HG02610 (cell line): ENCODE measurements at regions not wholly inside any gene's neighbourhood (a gene's known extent, or its start where the extent isn't known, plus 50 kb on each side); places are given as distances from the start of the nearest gene placed in this dataset.

Experiments
- ATAC-seq: cut with Tn5 transposase; IDR thresholded peaks from one replicate; pipeline ENCODE4 v1.9.1; 2021; ENCODE audit warnings: mild to moderate bottlenecking, moderate library complexity; ENCODE audit not compliant: unreplicated experiment

GRCh38 chr18:43481069-43481468 is 203.8 kb upstream of the SYT4 start:
- no peak for ATAC-seq

GRCh38 chr18:43482136-43482535 is 204.8 kb upstream of the SYT4 start:
- ATAC-seq = no peak

- ATAC-seq = no peak
Measured at GRCh38 chr18:43482600-43482999, 205.3 kb upstream of the SYT4 start.

GRCh38 chr18:43484710-43485109 is 207.4 kb upstream of the SYT4 start:
- ATAC-seq = no peak

GRCh38 chr18:43485545-43485963 is 208.3 kb upstream of the SYT4 start:
- no peak for ATAC-seq

GRCh38 chr18:43486462-43486861 is 209.2 kb upstream of the SYT4 start:
- no peak for ATAC-seq

GRCh38 chr18:43501099-43501498 is 223.8 kb upstream of the SYT4 start:
- no peak for ATAC-seq

- ATAC-seq = no peak
Measured at GRCh38 chr18:43506935-43507334, 229.6 kb upstream of the SYT4 start.

DNA sequence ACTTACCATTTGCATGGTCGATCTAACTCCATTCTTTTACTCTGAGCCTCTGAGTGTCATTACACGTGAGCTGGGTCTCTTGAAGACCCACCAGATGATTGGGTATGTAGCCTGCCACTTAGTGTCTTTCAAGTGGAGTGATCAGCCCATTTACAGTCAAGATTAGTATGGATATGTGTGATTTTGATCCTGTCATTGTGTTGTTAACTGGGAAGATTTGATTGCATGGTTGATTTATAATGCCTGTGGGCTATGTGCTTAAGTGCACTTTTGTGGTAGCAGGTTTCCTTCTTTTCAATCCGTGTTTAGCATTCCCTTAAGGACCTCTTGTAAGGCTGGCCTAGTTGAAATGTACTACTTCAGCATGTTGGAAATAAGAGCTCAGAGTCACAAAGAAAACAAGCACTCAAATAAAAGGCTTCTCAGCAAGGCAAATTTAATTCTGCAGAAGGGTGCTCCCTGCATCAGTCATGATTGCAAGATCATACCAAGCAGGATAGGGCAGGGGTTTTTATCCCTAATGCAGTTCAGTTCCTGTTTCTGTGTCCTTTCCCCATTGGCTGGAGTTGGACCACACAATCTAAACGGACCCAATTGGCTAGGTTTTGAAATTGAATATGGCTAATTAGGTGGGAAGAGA is 230.7 kb upstream of the SYT4 start:
- ATAC-seq = no peak

DNA sequence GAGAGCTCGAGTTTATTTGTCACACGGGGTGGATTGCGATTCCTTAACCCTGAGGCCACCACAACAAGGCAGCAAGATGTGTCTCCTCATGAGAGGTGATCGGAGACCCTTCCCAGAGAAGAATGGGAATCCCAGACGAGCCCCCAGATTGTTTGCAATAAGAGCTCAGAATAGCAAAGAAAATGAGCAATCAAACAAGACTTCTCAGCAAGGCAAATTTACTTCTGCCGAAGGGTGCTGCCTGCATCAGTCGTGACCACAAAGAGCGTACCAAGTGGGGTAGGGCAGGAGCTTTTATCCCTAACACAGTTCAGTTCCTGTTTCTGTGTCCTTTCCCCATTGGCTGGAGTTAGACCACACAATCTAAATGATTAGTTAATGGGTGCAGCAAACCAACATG is 237.5 kb upstream of the SYT4 start:
- no peak for ATAC-seq

GRCh38 chr18:43515481-43515880 is 238.2 kb upstream of the SYT4 start:
- ATAC-seq = no peak

DNA sequence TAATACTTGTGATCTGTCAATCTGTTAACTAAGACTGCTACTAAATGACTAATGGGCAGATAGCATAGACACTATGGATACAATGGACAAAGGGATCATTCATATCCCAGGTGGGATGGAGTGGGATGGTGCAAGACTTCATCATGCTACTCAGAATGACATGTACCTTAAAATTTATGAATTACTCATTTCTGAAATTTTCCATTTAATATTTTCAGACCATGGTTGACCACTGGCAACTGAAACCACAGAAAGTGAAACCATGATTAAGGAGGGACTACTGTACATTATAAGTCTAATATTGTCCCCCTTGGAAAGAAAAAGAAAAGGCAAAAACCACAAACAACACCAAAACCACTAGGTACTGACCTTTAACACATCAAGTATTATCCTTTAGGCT is 247.0 kb upstream of the SYT4 start:
- ATAC-seq = no peak

GRCh38 chr18:43525169-43525568 is 247.9 kb upstream of the SYT4 start:
- ATAC-seq = no peak

DNA sequence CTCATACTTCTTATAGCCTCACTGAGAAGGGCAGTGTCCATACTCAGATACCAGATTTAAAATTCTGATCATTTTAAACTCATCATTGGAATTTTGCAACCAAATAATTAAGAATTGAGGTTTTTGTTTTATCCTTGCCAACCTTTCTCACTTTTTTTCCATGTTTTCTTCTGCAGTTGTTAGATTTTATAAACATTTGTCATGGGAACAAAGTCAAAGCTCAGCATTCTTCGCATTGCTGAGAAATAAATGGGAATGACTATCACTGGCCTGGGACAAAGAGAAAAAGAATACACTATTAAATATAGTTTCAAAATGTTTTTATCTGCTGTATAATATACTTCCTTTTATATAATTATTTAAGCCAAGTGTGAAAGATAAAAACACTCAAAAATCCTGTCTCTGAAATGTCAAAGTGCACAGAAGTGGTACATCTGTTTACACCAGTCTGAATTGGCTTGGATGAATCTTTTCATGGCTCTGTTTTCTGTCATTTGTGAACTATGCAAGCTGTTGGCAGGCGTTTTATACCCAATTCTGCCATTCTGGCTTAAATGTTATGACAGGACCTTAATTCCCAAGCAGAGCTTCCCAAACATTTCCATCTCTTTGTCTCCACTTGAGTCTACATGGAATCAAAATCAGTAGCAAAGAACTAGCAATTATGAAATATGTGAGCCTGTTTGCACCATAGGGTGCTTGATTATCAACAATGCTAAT is 249.3 kb upstream of the SYT4 start:
- no peak for ATAC-seq

- no peak for ATAC-seq
Measured at GRCh38 chr18:43531438-43531837, 254.1 kb upstream of the SYT4 start.

GRCh38 chr18:43533371-43533770 is 256.1 kb upstream of the SYT4 start:
- no peak for ATAC-seq

DNA sequence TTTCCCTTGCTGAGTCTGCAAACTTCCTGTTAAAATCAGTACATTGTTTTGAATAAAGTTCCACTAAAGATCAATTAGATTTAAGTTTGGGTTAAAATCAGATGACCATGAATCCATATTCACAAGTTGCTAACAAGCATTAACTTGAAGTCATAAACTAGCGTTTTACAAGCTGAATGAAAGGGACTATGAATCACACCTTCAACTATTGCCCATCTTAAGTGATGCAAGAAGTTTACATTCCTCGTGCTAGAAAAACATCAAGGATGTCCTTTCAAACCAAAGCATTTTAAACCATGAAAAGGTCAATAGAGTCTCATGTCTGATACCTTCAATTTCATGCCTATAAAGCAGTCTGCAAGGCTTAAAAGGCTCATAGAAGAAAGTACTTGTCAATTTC is 257.2 kb upstream of the SYT4 start:
- ATAC-seq = no peak

- ATAC-seq = no peak
Measured at GRCh38 chr18:43539862-43540261, 262.6 kb upstream of the SYT4 start.

GRCh38 chr18:43542016-43542415 is 264.7 kb upstream of the SYT4 start:
- ATAC-seq = no peak

- ATAC-seq = no peak
Measured at GRCh38 chr18:43543236-43543635, 265.9 kb upstream of the SYT4 start.

DNA sequence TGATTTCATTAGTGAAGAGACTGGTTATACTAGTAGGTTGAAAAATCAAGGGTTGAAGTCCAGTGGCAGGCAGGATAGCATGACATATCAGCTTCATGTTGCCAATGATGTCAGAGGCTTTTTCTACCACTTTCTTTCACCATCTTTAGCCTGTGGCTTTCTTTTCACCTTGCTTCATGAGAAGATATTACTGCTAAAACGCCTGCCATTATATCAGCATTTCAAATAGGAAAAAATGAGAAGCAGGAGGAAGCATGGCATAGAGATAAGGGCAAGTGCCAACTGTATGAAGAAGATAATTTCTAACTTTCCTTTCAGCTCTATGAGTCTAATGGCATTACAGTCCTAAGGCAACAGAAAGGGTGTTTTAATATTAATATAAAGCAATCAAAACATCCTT is 270.2 kb upstream of the SYT4 start:
- ATAC-seq = no peak

DNA sequence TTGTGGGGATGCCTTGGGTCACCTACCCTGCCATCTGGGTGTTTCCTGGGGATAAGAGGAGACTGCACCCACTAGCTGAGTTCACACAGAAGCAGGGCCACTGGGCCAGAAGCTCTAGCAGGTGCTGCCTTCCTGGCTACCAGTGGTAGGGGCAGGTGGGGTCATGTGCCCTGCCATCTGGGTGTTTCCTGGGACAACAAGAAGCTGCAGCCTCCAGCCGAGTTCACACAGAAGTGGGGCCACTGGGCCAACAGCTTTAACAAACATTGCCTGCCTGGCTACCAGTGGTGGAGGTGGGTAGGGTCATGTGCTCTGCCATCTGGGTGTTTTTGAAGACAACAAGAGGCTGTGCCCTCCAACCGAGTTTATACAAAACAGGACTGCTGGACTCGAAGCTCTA is 282.2 kb upstream of the SYT4 start:
- no peak for ATAC-seq

DNA sequence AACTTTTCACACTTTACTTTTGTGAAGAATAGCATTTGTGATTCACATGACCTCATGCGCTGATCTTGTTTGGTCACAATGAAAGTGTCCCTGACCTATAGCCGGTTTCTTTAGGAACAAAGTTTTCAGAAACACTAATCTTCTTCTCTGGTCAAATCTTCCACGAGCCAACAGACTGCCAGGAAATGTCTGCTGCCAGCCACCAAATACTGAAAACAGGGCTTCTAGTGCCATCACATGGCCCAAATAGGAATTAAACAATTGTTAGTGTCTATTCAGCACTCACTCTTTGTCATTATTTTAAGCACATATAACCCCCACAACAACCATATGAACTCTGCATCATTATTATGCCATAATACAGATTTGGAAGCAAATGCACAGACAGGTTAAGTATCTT is 286.5 kb upstream of the SYT4 start:
- ATAC-seq = peak; percentile 61
